Naive B cell (primary cell): ENCODE measurements at regions not wholly inside any gene's neighbourhood (a gene's known extent, or its start where the extent isn't known, plus 50 kb on each side); places are given as distances from the start of the nearest gene placed in this dataset.
"Not testable (repeated sequence)": the region's sequence is repeated elsewhere in the genome, so short reads cannot be mapped to it uniquely, and the experiment has no call there.

Source experiments
- ATAC-seq, 2 donors: fragments of 150-1000 bp; cut with Tn5 transposase; 2 replicates each; pipeline ENCODE4 v1.10.0; 2021; ENCODE audit warnings: low read depth in 2 of 2, mild to moderate bottlenecking in 2 of 2, moderate library complexity in 2 of 2
- DNase-seq: peaks from one replicate; pipeline ENCODE4 v3.0.0; 2022
- H3K27ac Mint-ChIP-seq, 6 donors: one replicate each; pipeline ENCODE4 v1.8.0; 2020 to 2022; ENCODE audit warnings: mild to moderate bottlenecking in 6 of 6, mixed read lengths in 6 of 6, moderate library complexity in 5 of 6, inconsistent platforms in 2 of 6
- H3K27me3 Mint-ChIP-seq, 3 donors: one replicate each; pipeline ENCODE4 v1.8.0; 2021 to 2022; ENCODE audit warnings: mixed read lengths in 3 of 3, mild to moderate bottlenecking in 1 of 3
- H3K36me3 Mint-ChIP-seq, 2 donors: one replicate each; pipeline ENCODE4 v1.8.0; 2020 to 2022; ENCODE audit warnings: mixed read lengths in 2 of 2, inconsistent platforms in 1 of 2, mild to moderate bottlenecking in 1 of 2
- H3K4me1 Mint-ChIP-seq, 3 donors: one replicate each; pipeline ENCODE4 v1.8.0; 2020 to 2022; ENCODE audit warnings: mixed read lengths in 3 of 3, inconsistent platforms in 1 of 3, mild to moderate bottlenecking in 1 of 3, moderate library complexity in 1 of 3
- H3K4me3 Mint-ChIP-seq, 8 donors: one replicate each; pipeline ENCODE4 v1.8.0; 2020 to 2022; ENCODE audit warnings: mild to moderate bottlenecking in 8 of 8, mixed read lengths in 8 of 8, moderate library complexity in 8 of 8, inconsistent platforms in 2 of 8
- H3K9me3 Mint-ChIP-seq, 7 donors: one replicate each; pipeline ENCODE4 v1.8.0; 2020 to 2022; ENCODE audit warnings: mixed read lengths in 7 of 7, mild to moderate bottlenecking in 5 of 7, inconsistent platforms in 2 of 7, moderate library complexity in 1 of 7

GRCh38 chr1:229908689-229909088 is 158.3 kb upstream of the GALNT2 start:
- ATAC-seq = no peak
- H3K27me3 Mint-ChIP-seq = peaks cover 20 to 24% (median 21%) of the 10 kb centered on the region in 3 donors
- DNase-seq = no peak
- no peaks in the 10 kb centered on the region for H3K4me1 Mint-ChIP-seq
- H3K9me3 Mint-ChIP-seq = peaks cover 0 to 7% (median 0%) of the 10 kb centered on the region in 7 donors
- H3K27ac Mint-ChIP-seq = no peak overlapping the region
- no peaks in the 10 kb centered on the region for H3K36me3 Mint-ChIP-seq
- no peak overlapping the region for H3K4me3 Mint-ChIP-seq

- H3K27me3 Mint-ChIP-seq = peaks cover 5 to 14% (median 13%) of the 10 kb centered on the region in 3 donors
- no peak overlapping the region for H3K4me3 Mint-ChIP-seq
- no peaks in the 10 kb centered on the region for H3K4me1 Mint-ChIP-seq
- peaks cover 0 to 7% (median 0%) of the 10 kb centered on the region in 7 donors for H3K9me3 Mint-ChIP-seq
- DNase-seq = no peak
- ATAC-seq = no peak
- H3K36me3 Mint-ChIP-seq = no peaks in the 10 kb centered on the region
- H3K27ac Mint-ChIP-seq = peak overlapping the region in 1 of 6 donors; percentile 31
Observed at GRCh38 chr1:229913489-229913888, 153.5 kb upstream of the GALNT2 start.

DNA sequence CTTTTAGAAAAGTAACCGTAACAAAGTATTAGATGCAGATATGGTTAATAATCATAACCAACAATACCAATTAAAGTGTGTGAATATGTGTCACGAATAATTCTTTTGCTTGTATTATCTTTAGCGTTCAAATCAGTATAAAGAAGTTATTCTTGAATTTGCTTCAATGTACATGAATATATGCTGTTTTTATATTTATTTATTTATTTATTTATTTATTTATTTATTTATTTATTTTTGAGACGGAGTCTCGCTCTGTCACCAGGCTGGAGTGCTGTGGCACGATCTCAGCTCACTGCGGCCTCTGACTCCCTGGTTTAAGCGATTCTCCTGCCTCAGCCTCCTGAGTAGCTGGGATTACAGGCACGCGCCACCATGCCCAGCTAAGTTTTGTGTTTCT is 147.6 kb upstream of the GALNT2 start:
- not testable (repeated sequence) for H3K36me3 Mint-ChIP-seq, H3K4me3 Mint-ChIP-seq, ATAC-seq, H3K9me3 Mint-ChIP-seq, H3K4me1 Mint-ChIP-seq, DNase-seq, H3K27me3 Mint-ChIP-seq, H3K27ac Mint-ChIP-seq

DNA sequence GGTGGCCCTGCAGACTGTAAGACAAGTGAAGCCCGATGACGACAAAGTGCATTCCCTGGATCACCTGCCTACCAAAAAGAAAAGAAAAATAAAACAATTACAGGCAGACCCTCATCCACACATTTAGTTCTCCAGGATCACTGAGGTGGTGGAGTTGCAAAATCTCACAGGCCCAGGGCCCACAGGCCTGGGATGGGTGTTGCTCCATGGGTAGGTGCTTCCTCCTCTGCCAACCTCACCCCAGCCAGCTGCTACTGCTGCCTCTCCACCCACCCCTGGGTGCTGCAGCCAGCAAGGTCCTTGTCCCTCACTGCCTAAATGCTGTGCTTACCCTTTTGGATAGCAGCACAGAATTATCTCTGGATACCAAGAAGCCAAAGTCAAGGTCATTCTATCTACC is 146.4 kb upstream of the GALNT2 start:
- Mint-ChIP-seq H3K27me3 (peaks cover 0 to 16% (median 9%) of the 10 kb centered on the region in 3 donors), H3K27ac (no peak overlapping the region), H3K9me3 (no peaks in the 10 kb centered on the region), H3K4me3 (no peak overlapping the region), H3K4me1 (no peaks in the 10 kb centered on the region), H3K36me3 (no peaks in the 10 kb centered on the region)
- DNase-seq = no peak
- ATAC-seq = no peak

DNA sequence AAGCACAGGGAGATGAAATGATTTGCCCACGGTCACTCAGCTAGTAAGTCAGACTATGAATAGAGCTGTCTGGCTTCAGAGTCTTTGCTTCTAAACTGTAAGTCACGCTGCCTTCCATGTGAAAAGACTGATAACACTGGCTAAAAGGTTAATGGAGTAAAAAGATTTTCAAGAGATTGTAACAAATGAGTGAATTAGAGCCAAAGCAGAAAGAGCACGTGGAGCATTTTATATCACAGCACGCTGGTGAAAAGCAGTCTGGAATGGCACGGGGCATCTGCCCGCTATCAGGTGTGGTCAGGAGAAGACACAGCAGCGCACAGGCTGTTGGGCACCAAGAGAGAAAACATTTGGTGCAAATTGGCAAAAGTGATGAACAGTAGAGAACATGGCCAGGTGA is 144.8 kb upstream of the GALNT2 start:
- H3K4me3 Mint-ChIP-seq = no peak overlapping the region
- no peaks in the 10 kb centered on the region for H3K36me3 Mint-ChIP-seq
- H3K27me3 Mint-ChIP-seq = peaks cover 0 to 19% (median 9%) of the 10 kb centered on the region in 3 donors
- no peaks in the 10 kb centered on the region for H3K9me3 Mint-ChIP-seq
- DNase-seq (no peak), ATAC-seq (no peak)
- no peak overlapping the region for H3K27ac Mint-ChIP-seq
- H3K4me1 Mint-ChIP-seq = no peaks in the 10 kb centered on the region

DNA sequence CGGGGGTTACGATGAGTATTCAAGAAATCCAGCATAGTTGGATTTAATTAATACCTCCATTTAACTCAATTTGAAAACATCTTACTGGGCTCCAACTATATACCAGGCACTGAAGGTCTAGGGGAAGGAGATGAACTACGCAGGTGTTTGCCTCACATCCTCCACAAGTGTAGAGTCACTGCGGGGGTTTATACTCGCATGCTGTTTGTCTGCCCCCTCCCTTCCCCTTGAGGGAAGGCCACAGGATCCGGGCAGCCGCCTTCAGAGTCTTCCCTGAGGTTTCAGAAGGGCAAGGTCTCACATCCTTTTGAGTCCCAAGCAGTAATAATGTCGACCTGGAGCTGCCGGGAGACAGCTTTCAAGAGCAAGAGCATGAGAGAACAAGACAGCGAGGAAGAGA is 142.4 kb upstream of the GALNT2 start:
- H3K27me3 Mint-ChIP-seq = peaks cover 0 to 37% (median 16%) of the 10 kb centered on the region in 3 donors
- no peaks in the 10 kb centered on the region for H3K9me3 Mint-ChIP-seq
- no peaks in the 10 kb centered on the region for H3K36me3 Mint-ChIP-seq
- no peak for DNase-seq
- peak overlapping the region in 1 of 6 donors; percentile 32 for H3K27ac Mint-ChIP-seq
- H3K4me1 Mint-ChIP-seq = no peaks in the 10 kb centered on the region
- H3K4me3 Mint-ChIP-seq = no peak overlapping the region
- ATAC-seq = no peak

DNA sequence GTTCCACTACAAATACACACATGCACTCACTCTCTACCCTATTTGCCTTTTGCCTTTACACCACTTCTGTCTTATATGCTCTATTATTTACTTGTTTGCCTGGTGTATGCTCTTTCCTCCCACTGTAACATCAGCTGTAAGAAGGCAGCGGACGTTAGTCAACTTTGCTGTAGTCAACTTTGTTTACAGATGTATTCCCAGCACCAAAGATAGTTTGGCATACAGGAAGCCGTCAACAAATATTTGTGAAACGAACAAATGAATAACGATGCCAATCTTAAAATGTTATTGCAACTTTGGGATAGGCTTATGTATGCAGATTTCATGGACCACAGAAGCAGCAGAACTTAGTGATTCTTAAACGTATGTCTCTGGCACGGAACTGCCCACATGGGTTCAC is 138.3 kb upstream of the GALNT2 start:
- H3K27ac Mint-ChIP-seq = no peak overlapping the region
- no peak overlapping the region for H3K4me3 Mint-ChIP-seq
- ATAC-seq (no peak), DNase-seq (no peak)
- H3K27me3 Mint-ChIP-seq = peaks cover 5 to 48% (median 26%) of the 10 kb centered on the region in 3 donors
- H3K4me1 Mint-ChIP-seq = no peaks in the 10 kb centered on the region
- H3K9me3 Mint-ChIP-seq = no peaks in the 10 kb centered on the region
- no peaks in the 10 kb centered on the region for H3K36me3 Mint-ChIP-seq

DNA sequence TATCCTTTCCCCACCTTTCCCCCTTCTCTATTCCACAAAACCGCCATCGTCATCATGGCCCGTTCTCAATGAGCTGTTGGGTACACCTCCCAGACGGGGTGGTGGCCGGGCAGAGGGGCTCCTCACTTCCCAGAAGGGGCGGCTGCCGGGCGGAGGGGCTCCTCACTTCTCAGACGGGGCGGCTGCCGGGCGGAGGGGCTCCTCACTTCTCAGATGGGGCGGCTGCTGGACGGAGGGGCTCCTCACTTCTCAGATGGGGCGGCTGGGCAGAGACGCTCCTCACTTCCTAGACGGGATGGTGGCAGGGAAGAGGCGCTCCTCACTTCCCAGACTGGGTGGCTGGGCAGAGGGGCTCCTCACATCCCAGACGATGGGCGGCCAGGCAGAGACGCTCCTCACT is 135.3 kb upstream of the GALNT2 start:
- not testable (repeated sequence) for H3K4me3 Mint-ChIP-seq, DNase-seq, H3K9me3 Mint-ChIP-seq, H3K36me3 Mint-ChIP-seq, H3K27ac Mint-ChIP-seq, ATAC-seq, H3K4me1 Mint-ChIP-seq
- peaks cover 10 to 32% (median 18%) of the 10 kb centered on the region in 3 donors for H3K27me3 Mint-ChIP-seq

GRCh38 chr1:229935157-229935556 is 131.9 kb upstream of the GALNT2 start:
- H3K4me3 Mint-ChIP-seq, H3K27ac Mint-ChIP-seq, DNase-seq, H3K9me3 Mint-ChIP-seq, H3K36me3 Mint-ChIP-seq, ATAC-seq, H3K4me1 Mint-ChIP-seq: not testable (repeated sequence)
- H3K27me3 Mint-ChIP-seq = peaks cover 10 to 14% (median 10%) of the 10 kb centered on the region in 3 donors

DNA sequence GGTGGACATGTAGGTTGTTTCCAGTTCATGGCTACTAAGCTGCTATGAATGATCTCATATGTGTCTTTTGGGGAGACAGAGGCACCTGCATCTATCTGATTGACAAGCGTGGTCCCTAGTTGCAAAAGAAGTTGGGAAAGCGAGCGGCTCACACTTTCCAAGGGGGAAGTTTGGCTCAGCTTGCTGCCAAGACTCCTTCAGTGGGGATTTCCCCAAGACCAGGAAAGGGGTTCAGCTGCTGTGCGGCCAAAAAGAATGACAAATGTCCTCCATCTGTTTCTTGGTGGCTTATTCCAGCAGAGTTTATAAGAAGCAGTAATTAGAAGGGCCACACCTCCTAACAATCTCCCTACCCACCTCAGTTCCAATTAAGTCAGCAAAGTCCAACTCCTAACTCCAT is 128.5 kb upstream of the GALNT2 start:
- H3K27me3 Mint-ChIP-seq = peaks cover 7 to 15% (median 10%) of the 10 kb centered on the region in 3 donors
- no peak overlapping the region for H3K4me3 Mint-ChIP-seq
- no peaks in the 10 kb centered on the region for H3K36me3 Mint-ChIP-seq
- H3K9me3 Mint-ChIP-seq = peaks cover 0 to 1% (median 0%) of the 10 kb centered on the region in 7 donors
- no peak overlapping the region for H3K27ac Mint-ChIP-seq
- DNase-seq (no peak), ATAC-seq (no peak)
- H3K4me1 Mint-ChIP-seq = no peaks in the 10 kb centered on the region

- Mint-ChIP-seq H3K27me3 (peaks cover 0 to 32% (median 12%) of the 10 kb centered on the region in 3 donors), H3K36me3 (no peaks in the 10 kb centered on the region), H3K4me1 (no peaks in the 10 kb centered on the region), H3K4me3 (no peak overlapping the region), H3K27ac (no peak overlapping the region), H3K9me3 (peaks cover 0 to 1% (median 0%) of the 10 kb centered on the region in 7 donors)
- DNase-seq = no peak
- no peak for ATAC-seq
Observed at GRCh38 chr1:229940684-229941083, 126.4 kb upstream of the GALNT2 start.

DNA sequence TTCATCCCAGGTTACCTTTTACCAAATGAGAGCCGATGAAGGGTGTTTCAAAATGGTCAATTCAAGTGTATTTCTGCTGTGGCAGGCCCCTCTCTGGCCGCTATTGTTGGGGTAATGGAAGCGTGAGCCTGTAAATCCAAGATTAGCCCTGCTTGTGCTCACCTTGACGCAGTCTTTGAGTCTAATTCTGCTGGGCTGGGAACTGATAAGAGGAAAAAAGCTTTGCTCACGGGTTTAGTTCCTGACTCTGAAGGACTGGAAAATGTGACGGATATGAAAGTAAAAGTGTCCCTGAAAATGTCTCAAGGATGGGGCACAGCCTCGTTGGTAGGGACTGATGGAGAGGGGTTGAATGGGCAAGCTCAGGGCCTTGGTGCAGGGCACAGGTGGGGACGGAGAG is 125.9 kb upstream of the GALNT2 start:
- Mint-ChIP-seq H3K4me3 (peak overlapping the region in 1 of 8 donors; percentile 21), H3K27ac (no peak overlapping the region), H3K4me1 (no peaks in the 10 kb centered on the region), H3K9me3 (peaks cover 0 to 1% (median 0%) of the 10 kb centered on the region in 7 donors), H3K36me3 (no peaks in the 10 kb centered on the region), H3K27me3 (peaks cover 0 to 32% (median 12%) of the 10 kb centered on the region in 3 donors)
- DNase-seq = no peak
- no peak for ATAC-seq

GRCh38 chr1:229941831-229942230 is 125.2 kb upstream of the GALNT2 start:
- no peak overlapping the region for H3K4me3 Mint-ChIP-seq
- H3K9me3 Mint-ChIP-seq = peaks cover 0 to 1% (median 0%) of the 10 kb centered on the region in 7 donors
- H3K36me3 Mint-ChIP-seq = no peaks in the 10 kb centered on the region
- H3K27me3 Mint-ChIP-seq = peaks cover 0 to 32% (median 12%) of the 10 kb centered on the region in 3 donors
- no peaks in the 10 kb centered on the region for H3K4me1 Mint-ChIP-seq
- H3K27ac Mint-ChIP-seq = peak overlapping the region in 1 of 6 donors; percentile 68
- DNase-seq = no peak
- no peak for ATAC-seq

GRCh38 chr1:229942501-229942900 is 124.5 kb upstream of the GALNT2 start:
- no peak for ATAC-seq
- H3K27me3 Mint-ChIP-seq = peaks cover 0 to 32% (median 12%) of the 10 kb centered on the region in 3 donors
- no peak for DNase-seq
- H3K27ac Mint-ChIP-seq = no peak overlapping the region
- no peak overlapping the region for H3K4me3 Mint-ChIP-seq
- no peaks in the 10 kb centered on the region for H3K4me1 Mint-ChIP-seq
- H3K36me3 Mint-ChIP-seq = no peaks in the 10 kb centered on the region
- peaks cover 0 to 1% (median 0%) of the 10 kb centered on the region in 7 donors for H3K9me3 Mint-ChIP-seq
